ENCODE measurements at regions not wholly inside any gene's neighbourhood (a gene's known extent, or its start where the extent isn't known, plus 50 kb on each side); places are given as distances from the start of the nearest gene placed in this dataset.

DNA sequence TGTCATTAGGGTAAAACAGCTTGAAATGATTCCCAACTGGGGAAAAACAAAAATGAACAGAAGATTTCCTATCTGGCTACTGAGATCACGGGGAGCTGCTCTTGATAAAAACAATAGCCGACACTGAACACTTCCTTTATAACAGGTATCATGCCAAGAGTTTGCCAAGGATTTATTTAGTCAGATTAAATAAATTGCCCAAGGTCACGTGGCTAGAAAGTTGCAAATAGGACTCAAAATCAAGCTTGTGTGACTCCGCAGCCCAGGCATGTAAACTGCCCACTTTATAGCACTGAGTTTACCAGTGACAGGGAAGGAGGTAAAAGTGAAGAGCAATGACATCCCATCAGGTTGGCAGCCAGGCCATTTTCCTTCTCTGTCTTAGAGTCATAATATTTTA lies 120.7 kb upstream of the ZNF618 start:
- TF ChIP-seq, protein P1, sequence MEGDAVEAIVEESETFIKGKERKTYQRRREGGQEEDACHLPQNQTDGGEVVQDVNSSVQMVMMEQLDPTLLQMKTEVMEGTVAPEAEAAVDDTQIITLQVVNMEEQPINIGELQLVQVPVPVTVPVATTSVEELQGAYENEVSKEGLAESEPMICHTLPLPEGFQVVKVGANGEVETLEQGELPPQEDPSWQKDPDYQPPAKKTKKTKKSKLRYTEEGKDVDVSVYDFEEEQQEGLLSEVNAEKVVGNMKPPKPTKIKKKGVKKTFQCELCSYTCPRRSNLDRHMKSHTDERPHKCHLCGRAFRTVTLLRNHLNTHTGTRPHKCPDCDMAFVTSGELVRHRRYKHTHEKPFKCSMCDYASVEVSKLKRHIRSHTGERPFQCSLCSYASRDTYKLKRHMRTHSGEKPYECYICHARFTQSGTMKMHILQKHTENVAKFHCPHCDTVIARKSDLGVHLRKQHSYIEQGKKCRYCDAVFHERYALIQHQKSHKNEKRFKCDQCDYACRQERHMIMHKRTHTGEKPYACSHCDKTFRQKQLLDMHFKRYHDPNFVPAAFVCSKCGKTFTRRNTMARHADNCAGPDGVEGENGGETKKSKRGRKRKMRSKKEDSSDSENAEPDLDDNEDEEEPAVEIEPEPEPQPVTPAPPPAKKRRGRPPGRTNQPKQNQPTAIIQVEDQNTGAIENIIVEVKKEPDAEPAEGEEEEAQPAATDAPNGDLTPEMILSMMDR (conservative IDR thresholded peaks at IDR 0.05; ENCODE audit: low read depth, low read length): no peak
- no peak overlapping the region for H3K4me3 ChIP-seq (ENCODE audit: low read depth, low read length)
- no peak for DNase-seq (ENCODE audit: low read depth)

DNA sequence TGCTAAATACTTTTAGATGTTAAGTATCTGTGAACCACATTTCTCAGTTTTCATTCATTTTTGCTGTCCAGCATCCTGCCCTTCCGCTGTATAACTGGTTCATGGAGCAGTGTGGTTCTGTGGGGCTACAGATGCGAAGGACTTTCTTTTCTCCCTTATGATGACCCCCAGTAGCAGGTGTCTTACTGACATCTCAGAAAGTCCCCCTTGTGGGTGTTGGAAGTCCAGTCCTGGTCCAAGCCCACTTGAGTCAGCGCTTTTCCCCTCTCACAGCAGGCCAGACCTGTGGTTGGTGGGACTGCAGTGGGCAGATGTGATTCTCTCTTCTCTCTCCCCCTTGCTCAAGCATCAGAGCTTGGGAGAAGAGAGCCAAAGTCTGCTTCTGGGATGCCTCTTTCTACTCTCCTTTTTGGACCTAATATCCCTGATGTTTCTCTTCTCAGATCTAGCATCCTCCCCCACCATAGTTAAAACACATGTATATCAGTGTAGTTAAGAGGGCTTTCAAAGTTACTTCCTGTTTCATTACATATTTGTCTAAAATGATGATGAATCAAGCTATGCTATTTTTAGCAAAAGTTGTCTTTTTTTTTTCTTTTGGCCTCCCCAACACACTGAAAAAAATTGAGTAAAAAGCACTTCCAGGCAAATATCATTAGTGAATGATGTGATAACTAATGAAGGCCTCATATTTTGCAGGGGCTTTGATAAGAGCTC lies 119.5 kb upstream of the ZNF618 start:
- DNase-seq (ENCODE audit: low read depth): no peak
- no peak overlapping the region for H3K4me3 ChIP-seq (ENCODE audit: low read depth, low read length)
- TF ChIP-seq, protein P1 (conservative IDR thresholded peaks at IDR 0.05; ENCODE audit: low read depth, low read length): no peak

DNA sequence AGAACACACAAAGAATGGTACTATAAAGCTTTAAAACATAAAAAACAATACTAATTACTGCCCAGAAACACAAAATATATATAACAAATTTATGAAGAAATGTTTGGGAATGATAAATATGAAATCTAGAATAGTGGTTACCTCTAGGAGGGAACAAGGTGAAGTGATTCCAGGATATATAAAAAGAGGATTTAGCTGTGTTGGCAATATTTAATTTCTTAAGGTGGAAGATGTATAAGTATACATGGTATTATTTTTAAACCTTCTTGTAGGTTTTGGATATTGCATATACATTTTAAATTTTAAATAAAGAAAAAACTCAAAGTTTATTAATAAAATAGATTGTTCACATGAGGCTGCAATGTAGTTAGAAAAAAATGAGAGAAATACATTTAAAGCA lies 112.7 kb upstream of the ZNF618 start:
- H3K4me3 ChIP-seq (ENCODE audit: low read depth, low read length): no peak overlapping the region
- no peak for DNase-seq (ENCODE audit: low read depth)
- TF ChIP-seq, protein P1 (conservative IDR thresholded peaks at IDR 0.05; ENCODE audit: low read depth, low read length): no peak

DNA sequence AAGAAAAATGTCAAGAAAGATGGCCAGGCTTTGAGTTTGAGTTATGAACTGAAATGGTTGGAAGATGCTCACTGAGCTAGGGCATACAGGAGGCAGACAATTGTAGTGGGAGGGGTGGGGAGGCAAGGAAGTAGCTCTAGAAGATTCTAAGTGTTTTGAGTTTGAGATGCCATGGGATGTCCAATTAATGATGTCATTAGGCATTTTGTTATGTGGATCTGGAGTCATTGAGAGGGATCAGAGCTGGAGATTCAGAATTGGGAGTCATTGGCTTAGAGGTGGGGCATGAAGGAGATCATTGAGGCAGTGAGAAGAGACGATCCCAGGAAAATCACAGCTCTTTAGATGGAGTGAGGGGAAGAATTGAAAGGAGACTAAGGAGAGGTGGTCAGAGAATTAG lies 111.5 kb upstream of the ZNF618 start:
- no peak overlapping the region for H3K4me3 ChIP-seq (ENCODE audit: low read depth, low read length)
- TF ChIP-seq, protein P1 (conservative IDR thresholded peaks at IDR 0.05; ENCODE audit: low read depth, low read length): no peak
- DNase-seq (ENCODE audit: low read depth): no peak

DNA sequence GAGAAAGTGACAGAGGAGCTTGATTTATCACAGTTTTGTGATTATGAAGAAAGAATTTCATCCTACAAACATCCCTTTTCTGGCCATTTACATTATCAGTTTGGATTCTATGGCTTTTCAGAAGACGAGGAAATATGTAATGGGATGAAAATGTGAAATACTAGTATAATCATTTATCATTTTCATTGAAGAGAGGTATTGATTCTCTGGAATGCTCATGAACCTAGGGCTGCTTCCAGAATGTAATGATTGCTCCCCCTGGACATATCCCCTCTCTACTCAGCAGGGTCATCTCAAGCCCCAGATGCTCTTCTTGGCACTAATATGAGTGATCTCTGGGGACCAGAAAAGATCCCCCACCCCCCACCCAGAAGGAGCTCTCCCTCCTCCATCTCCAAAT lies 106.7 kb upstream of the ZNF618 start:
- TF ChIP-seq, protein P1 (conservative IDR thresholded peaks at IDR 0.05; ENCODE audit: low read depth, low read length): no peak
- DNase-seq (ENCODE audit: low read depth): no peak
- no peak overlapping the region for H3K4me3 ChIP-seq (ENCODE audit: low read depth, low read length)

DNA sequence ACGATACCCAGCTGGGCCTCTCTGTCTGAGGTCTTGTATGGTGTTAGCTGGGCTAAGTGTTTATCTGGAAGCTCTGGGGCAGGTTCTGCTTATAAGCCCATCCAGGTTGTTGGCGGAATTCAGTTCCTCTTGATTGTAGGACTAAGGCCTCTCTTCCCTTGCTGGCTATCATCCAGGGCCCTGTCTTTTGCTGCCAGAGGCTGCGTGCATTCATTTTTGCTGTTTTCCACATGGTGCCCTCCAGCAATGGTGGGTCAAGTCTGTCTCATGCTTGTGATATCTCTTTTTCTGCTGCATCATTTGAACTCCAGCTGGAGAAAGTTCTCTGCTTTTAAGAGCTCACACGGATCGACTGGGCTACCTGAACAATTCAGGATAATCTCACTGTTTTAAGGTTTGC lies 105.7 kb upstream of the ZNF618 start:
- DNase-seq (ENCODE audit: low read depth): no peak
- no peak overlapping the region for H3K4me3 ChIP-seq (ENCODE audit: low read depth, low read length)
- TF ChIP-seq, protein P1 (conservative IDR thresholded peaks at IDR 0.05; ENCODE audit: low read depth, low read length): no peak

DNA sequence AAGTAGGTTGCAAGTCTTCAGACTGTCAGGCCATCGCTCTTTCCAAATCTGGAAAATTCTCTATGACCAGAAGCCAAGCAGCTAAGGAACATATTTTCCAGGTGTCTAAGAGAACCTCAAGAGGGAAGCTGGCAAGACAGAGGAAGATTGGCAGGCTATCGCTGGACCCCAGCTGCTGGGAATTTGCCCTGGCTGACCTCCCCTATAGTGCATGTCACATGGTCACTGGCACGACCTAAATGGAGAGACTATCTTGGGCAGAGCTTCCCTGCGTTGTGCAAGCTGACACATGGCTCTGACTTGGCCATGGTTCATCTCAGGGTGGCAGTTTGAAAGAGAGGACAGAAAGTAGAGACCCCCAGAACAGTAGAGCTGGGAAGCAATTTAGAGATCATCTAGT lies 104.9 kb upstream of the ZNF618 start:
- TF ChIP-seq, protein P1 (conservative IDR thresholded peaks at IDR 0.05; ENCODE audit: low read depth, low read length): no peak
- no peak for DNase-seq (ENCODE audit: low read depth)
- no peak overlapping the region for H3K4me3 ChIP-seq (ENCODE audit: low read depth, low read length)

Data from epithelial cell of proximal tubule (primary cell).